Ramos (cell line): ENCODE measurements at regions not wholly inside any gene's neighbourhood (a gene's known extent, or its start where the extent isn't known, plus 50 kb on each side); places are given as distances from the start of the nearest gene placed in this dataset.
"Not testable (repeated sequence)": the region's sequence is repeated elsewhere in the genome, so short reads cannot be mapped to it uniquely, and the experiment has no call there.

ENCODE experiments used
- in situ Hi-C: fragments of 300-500 bp; cut with MboI; formaldehyde crosslinking; loops from one replicate; pipeline ENCODE4 v1.14.3; 2022; ENCODE audit warnings: low sequenced_read_pairs; ENCODE audit not compliant: unreplicated experiment

- in situ Hi-C loops, result no loop called here
Measured at GRCh38 chr5:126284977-126285696, 138.1 kb upstream of the GRAMD2B start.

- in situ Hi-C loops, result not testable (repeated sequence)
Measured at GRCh38 chr5:126296121-126296520, 127.1 kb upstream of the GRAMD2B start.

GRCh38 chr5:126300293-126300692, 122.9 kb upstream of the GRAMD2B start:
- in situ Hi-C loops, result no loop called here

GRCh38 chr5:126301056-126301455, 122.2 kb upstream of the GRAMD2B start:
- in situ Hi-C loops, result no loop called here

GRCh38 chr5:126309860-126310259, 113.3 kb upstream of the GRAMD2B start:
- in situ Hi-C loops, result no loop called here

- in situ Hi-C loops, result no loop called here
Measured at GRCh38 chr5:126311766-126312165, 111.4 kb upstream of the GRAMD2B start.

- in situ Hi-C loops, result no loop called here
Measured at GRCh38 chr5:126315341-126315740, 107.9 kb upstream of the GRAMD2B start.

- in situ Hi-C loops, result loop anchor here (5.0 kb wide), 1 partner anchor 205 kb away; no protein-coding TSS in a partner anchor
Measured at GRCh38 chr5:126332326-126332725, 90.9 kb upstream of the GRAMD2B start.

GRCh38 chr5:126334760-126335159, 88.4 kb upstream of the GRAMD2B start:
- in situ Hi-C loops, result loop anchor here (5.0 kb wide), 1 partner anchor 203 kb away; no protein-coding TSS in a partner anchor

GRCh38 chr5:126335886-126336285, 87.3 kb upstream of the GRAMD2B start:
- in situ Hi-C loops, result no loop called here

- in situ Hi-C loops, result no loop called here
Measured at GRCh38 chr5:126338635-126339034, 84.6 kb upstream of the GRAMD2B start.

- in situ Hi-C loops, result no loop called here
Measured at GRCh38 chr5:126339215-126339805, 83.9 kb upstream of the GRAMD2B start.

GRCh38 chr5:126341906-126342630, 81.1 kb upstream of the GRAMD2B start:
- in situ Hi-C loops, result no loop called here

- in situ Hi-C loops, result no loop called here
Measured at GRCh38 chr5:126348855-126349635, 74.2 kb upstream of the GRAMD2B start.

- in situ Hi-C loops, result no loop called here
Measured at GRCh38 chr5:126351153-126351552, 72.1 kb upstream of the GRAMD2B start.

GRCh38 chr5:126354012-126354857, 69.0 kb upstream of the GRAMD2B start:
- in situ Hi-C loops, result no loop called here

- in situ Hi-C loops, result no loop called here
Measured at GRCh38 chr5:126354858-126355731, 68.1 kb upstream of the GRAMD2B start.

GRCh38 chr5:126355940-126356339, 67.3 kb upstream of the GRAMD2B start:
- in situ Hi-C loops, result no loop called here
